ENCODE measurements at regions not wholly inside any gene's neighbourhood (a gene's known extent, or its start where the extent isn't known, plus 50 kb on each side); places are given as distances from the start of the nearest gene placed in this dataset.
"Not testable (repeated sequence)": the region's sequence is repeated elsewhere in the genome, so short reads cannot be mapped to it uniquely, and the experiment has no call there.

DNA sequence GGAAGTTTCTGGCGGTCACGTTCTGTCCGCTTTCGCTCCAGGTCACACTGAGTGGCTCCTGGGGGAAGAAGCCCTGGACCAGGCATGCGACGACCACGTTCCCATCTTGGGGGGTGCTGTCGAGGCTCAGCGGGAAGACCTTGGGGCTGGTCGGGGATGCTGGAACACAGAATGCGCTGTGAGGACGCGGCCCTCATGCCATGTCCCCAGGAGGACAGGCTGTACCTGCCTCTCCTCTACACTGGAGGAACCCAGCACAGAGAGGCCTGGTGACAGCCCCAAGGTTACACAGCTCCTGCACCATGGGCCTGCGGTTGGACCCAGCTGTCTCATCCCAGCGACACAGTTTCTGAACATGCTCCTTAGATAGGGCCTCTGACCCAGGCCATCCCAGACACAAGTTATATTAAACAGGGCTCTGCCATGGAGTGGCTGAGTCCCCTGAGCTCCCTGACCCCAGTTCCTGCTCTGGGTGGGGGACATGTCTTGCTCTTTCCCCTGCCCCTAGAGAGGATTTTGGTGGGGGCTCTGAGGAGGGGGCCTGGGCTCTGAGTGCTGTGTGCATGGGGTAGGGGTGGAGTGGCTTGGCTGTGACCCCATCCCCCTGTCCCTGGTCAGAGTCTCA is 62.0 kb downstream of the TMEM121 start:
- TF ChIP-seq, protein P1, sequence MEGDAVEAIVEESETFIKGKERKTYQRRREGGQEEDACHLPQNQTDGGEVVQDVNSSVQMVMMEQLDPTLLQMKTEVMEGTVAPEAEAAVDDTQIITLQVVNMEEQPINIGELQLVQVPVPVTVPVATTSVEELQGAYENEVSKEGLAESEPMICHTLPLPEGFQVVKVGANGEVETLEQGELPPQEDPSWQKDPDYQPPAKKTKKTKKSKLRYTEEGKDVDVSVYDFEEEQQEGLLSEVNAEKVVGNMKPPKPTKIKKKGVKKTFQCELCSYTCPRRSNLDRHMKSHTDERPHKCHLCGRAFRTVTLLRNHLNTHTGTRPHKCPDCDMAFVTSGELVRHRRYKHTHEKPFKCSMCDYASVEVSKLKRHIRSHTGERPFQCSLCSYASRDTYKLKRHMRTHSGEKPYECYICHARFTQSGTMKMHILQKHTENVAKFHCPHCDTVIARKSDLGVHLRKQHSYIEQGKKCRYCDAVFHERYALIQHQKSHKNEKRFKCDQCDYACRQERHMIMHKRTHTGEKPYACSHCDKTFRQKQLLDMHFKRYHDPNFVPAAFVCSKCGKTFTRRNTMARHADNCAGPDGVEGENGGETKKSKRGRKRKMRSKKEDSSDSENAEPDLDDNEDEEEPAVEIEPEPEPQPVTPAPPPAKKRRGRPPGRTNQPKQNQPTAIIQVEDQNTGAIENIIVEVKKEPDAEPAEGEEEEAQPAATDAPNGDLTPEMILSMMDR (IDR thresholded peaks at IDR 0.05), result no peak
- H3K27me3 Mint-ChIP-seq (ENCODE audit: low read depth, poor library complexity), result no peaks in the 10 kb centered on the region
- no peak overlapping the region for H3K4me3 Mint-ChIP-seq
- DNase-seq, result no peak
- no peaks in the 10 kb centered on the region for H3K36me3 Mint-ChIP-seq (ENCODE audit: low read depth)
- H3K27ac Mint-ChIP-seq, result no peak overlapping the region
- peaks cover 38% of the 10 kb centered on the region for H3K9me3 Mint-ChIP-seq
- no peaks in the 10 kb centered on the region for H3K4me1 Mint-ChIP-seq

DNA sequence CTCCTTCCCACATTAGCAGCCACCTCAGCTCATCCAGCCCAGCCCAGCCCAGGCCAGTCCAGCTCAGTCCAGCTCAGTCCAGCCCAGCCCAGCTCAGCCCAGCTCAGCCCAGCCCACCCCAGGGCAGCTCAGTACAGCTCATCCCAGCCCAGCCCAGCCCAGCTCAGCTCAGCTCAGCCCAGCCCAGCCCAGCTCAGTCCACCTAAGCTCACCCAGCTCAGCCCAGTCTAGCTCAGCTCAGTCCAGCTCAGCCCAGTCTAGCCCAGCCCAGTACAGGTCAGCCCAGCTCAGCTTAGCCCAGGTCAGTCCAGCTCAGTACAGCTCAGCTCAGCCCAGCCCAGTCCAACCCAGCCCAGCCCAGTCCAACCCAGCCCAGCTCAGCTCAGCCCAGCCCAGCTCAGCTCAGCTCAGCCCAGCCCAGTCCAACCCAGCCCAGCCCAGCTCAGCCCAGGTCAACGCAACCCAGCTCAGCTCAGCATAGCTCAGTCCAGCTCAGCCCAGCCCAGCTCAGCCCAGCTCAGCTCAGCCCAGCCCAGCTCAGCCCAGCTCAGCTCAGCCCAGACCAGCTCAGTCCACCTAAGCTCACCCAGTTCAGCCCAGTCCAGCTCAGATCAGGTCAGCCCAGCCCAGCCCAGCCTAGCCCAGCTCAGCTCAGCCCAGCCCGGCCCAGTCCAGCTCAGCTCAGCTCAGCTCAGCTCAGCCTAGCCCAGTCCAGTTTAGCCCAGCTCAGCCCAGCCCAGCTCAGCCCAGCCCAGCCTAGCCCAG is 63.0 kb downstream of the TMEM121 start:
- TF ChIP-seq, protein P1 (IDR thresholded peaks at IDR 0.05), result no peak
- Mint-ChIP-seq H3K9me3 (peaks cover 38% of the 10 kb centered on the region), H3K4me1 (no peaks in the 10 kb centered on the region)

DNA sequence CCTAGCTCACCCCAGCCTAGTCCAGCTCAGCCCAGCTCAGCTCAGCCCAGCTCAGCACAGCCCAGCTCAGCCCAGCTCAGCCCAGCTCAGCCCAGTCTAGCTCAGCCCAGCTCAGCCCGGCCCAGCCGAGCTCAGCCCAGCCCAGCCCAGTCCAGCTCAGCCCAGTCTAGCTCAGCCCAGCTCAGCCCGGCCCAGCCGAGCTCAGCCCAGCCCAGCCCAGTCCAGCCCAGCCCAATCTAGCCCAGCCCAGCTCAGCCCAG is 63.5 kb downstream of the TMEM121 start:
- DNase-seq, result not testable (repeated sequence)

More for the DNA sequence above, 63.0 kb downstream of the TMEM121 start:
- no peak overlapping the region for H3K4me3 Mint-ChIP-seq
- no peaks in the 10 kb centered on the region for H3K36me3 Mint-ChIP-seq (ENCODE audit: low read depth)
- no peak overlapping the region for H3K27ac Mint-ChIP-seq
- no peaks in the 10 kb centered on the region for H3K27me3 Mint-ChIP-seq (ENCODE audit: low read depth, poor library complexity)
- no peak for DNase-seq

DNA sequence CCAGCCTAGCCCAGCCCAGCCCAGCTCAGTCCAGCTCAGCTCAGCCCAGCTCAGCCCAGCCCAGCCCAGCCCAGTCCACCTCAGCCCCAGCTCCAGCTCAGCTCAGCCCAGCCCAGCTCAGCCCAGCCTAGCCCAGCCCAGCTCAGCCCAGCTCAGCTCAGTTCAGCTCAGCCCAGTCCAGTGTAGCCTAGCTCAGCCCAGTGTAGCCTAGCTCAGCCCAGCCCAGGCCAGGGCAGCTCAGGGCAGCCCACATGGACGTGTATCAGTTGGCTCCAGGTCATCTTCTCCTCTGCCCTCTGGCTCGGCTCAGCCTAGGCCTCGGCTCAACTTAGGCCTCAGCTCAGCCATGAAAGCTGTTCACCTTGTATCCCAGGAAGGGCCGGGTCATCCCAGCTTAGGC is 64.7 kb downstream of the TMEM121 start:
- H3K27me3 Mint-ChIP-seq (ENCODE audit: low read depth, poor library complexity), result no peaks in the 10 kb centered on the region
- H3K9me3 Mint-ChIP-seq, result peaks cover 38% of the 10 kb centered on the region
- TF ChIP-seq, protein P1 (IDR thresholded peaks at IDR 0.05), result no peak
- H3K27ac Mint-ChIP-seq, result no peak overlapping the region
- DNase-seq, result no peak
- no peaks in the 10 kb centered on the region for H3K36me3 Mint-ChIP-seq (ENCODE audit: low read depth)
- H3K4me3 Mint-ChIP-seq, result no peak overlapping the region
- no peaks in the 10 kb centered on the region for H3K4me1 Mint-ChIP-seq

More for the DNA sequence above, 63.5 kb downstream of the TMEM121 start:
- H3K9me3 Mint-ChIP-seq, result peaks cover 38% of the 10 kb centered on the region
- H3K36me3 Mint-ChIP-seq (ENCODE audit: low read depth); H3K27ac Mint-ChIP-seq; H3K4me1 Mint-ChIP-seq; H3K4me3 Mint-ChIP-seq; H3K27me3 Mint-ChIP-seq (ENCODE audit: low read depth, poor library complexity): not testable (repeated sequence)

DNA sequence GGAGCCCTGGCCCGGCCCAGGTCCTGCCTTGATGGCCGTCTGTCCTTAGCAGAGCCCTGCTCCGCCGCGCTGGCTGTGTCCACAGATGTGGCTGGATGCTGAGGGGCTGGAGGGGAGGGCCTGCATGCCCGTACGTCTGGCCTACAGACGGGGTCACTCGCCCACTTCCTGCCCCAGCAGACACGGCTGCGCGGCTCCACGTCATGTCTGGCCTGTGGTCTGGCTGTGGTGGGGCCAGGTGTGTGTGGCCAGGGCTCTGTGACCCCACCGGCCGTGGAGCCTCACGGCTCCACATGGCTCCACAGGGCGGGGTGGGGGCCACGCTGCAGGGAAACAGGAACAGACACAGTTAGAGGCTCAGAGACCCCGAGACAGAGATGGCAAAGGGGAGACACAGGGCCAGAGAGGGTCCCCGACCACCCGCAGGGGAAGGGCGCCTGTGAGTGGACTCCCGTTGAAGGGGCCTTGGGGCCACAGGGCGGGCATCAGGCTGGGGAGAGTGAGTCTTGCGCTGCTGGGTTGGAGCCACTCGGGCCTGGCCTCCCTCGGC is 65.5 kb downstream of the TMEM121 start:
- not testable (repeated sequence) for H3K27me3 Mint-ChIP-seq (ENCODE audit: low read depth, poor library complexity); DNase-seq; H3K36me3 Mint-ChIP-seq (ENCODE audit: low read depth); H3K27ac Mint-ChIP-seq; H3K4me3 Mint-ChIP-seq; H3K4me1 Mint-ChIP-seq
- peaks cover 42% of the 10 kb centered on the region for H3K9me3 Mint-ChIP-seq

DNA sequence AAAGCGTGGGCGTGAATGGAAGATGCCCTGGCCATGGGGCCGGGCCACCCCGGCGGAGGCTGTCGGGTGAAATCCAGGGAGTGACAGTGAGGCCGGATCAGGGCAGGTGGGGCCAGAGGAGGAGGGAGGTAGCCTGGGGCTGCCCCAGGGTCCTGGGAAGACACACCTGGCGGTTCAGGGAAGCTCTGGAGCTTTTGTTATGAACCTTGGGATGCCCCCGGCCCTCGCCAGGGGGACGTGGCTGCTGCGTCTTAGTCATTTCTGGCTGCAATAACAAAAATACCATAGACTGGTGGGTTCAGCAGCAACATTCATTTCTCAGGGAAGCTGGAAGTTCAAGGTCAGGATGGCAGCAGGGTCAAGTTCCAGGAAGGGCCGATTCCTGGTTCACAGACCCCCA is 66.3 kb downstream of the TMEM121 start:
- H3K9me3 Mint-ChIP-seq, result peaks cover 39% of the 10 kb centered on the region
- H3K27ac Mint-ChIP-seq; H3K36me3 Mint-ChIP-seq (ENCODE audit: low read depth); H3K4me3 Mint-ChIP-seq; H3K27me3 Mint-ChIP-seq (ENCODE audit: low read depth, poor library complexity); DNase-seq; H3K4me1 Mint-ChIP-seq: not testable (repeated sequence)

DNA sequence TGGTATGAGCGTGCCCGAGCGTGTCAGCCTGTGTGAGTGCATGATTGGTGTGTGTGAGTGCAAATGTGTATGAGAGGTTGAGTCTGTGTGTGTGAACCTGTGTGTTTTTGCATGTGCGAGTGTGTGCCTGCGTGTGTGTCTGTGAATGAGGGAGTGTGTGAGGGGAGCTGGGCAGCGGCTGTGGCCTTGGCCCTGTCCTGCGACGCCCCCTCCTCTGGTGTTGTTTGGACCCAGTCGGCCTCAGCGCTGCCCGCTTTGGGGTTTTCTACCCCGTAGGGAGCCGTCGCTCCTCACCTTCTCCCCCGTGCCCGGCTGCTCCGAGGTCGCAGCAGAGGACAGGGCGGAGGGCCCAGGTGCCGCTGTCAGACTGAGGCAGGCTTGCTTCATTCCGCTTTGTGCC is 69.0 kb downstream of the TMEM121 start:
- H3K27me3 Mint-ChIP-seq (ENCODE audit: low read depth, poor library complexity); H3K4me3 Mint-ChIP-seq; DNase-seq; H3K27ac Mint-ChIP-seq; H3K4me1 Mint-ChIP-seq; H3K36me3 Mint-ChIP-seq (ENCODE audit: low read depth): not testable (repeated sequence)
- peaks cover 32% of the 10 kb centered on the region for H3K9me3 Mint-ChIP-seq

DNA sequence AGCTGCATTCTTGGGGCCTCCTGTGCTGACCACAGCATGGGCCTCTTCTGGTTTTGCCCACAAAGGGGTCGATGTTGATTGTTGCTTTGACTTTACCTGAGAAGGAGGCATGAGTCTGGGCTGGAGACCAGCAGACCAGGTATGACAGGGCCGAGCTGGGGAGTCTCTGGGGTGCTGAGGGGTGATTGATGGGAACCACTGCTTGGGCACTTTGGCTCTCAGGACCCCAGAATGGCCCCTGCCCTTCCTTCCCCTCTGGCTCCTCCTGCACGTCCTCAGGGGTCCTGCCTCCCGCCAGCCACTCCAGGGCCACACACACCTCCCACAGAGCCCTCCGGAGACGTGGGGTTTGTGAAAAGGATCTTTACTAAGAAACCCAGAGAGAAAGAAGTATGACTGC is 70.0 kb downstream of the TMEM121 start:
- H3K27ac Mint-ChIP-seq; DNase-seq; H3K4me1 Mint-ChIP-seq; H3K4me3 Mint-ChIP-seq; H3K27me3 Mint-ChIP-seq (ENCODE audit: low read depth, poor library complexity); H3K36me3 Mint-ChIP-seq (ENCODE audit: low read depth): not testable (repeated sequence)
- peaks cover 34% of the 10 kb centered on the region for H3K9me3 Mint-ChIP-seq

DNA sequence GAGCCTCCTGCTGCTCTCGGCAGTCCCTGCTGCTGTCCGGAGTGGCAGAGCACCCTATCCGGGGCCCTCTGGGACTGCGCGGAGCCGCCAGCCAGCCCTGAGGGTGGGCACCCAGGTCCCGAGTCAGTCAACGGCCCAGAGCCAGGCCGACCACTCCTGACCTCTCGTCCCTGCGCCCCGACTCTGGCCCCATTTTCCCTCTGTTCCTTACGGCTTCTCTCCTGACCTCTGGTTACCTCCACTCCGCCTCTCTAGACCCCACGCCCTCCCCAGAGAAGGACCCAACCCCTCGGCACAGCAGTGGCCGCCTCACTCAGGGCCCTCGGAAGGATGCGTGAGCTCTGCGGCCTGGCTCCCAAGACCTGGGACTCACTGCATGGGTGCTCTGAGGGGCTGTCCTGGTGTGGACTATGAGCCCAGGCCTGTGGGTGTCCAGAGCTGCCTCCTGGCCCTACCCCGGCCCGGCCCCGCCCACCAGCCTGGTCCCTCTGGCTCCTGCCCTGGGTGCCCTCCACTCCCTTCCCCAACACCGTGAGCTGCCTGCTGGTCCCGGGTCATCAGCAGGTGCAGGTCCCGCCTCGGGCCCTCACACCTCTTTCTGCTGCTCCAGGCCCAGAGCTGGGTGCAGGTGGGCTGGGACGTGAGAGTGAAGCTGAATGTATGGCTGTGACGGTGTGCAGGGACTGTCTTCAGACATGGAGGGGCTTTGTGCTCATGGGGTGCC is 71.8 kb downstream of the TMEM121 start:
- H3K27me3 Mint-ChIP-seq (ENCODE audit: low read depth, poor library complexity); DNase-seq; H3K4me3 Mint-ChIP-seq; H3K4me1 Mint-ChIP-seq; H3K36me3 Mint-ChIP-seq (ENCODE audit: low read depth); H3K27ac Mint-ChIP-seq: not testable (repeated sequence)
- H3K9me3 Mint-ChIP-seq, result peaks cover 44% of the 10 kb centered on the region

DNA sequence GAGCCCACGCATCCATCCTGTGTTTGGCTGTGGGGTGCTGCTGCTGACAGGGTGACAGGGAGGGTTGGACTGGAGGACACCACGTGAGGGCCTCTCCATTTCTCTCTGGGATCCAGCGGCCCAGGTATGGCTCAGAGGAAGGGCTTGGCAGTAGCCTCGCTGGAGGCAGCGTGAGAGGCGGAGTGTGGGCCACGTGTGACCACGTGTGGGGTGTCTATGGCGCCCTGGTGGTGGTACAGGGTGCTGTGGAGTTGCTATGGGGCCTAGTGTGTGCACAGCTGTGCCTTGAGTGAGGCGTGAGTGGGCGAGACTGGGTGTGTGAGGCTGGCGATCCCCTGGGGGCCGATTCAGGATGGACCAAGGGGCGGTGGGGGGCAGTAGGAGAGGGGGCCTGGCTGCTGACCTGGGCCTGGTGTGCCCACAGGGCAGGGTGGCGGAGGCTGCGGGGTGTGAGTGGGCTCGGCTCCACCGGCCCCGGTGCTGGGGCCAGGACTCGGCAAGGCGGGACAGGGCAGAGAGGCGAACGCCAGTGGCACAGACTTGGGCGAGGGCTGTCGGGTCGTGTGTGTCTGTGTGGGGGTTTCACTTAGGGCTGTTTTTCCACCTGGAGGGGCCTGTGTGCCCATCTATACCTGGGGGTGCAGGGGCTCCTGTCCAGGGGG is 72.7 kb downstream of the TMEM121 start:
- peaks cover 49% of the 10 kb centered on the region for H3K9me3 Mint-ChIP-seq

More for the DNA sequence above, 72.7 kb downstream of the TMEM121 start:
- DNase-seq; H3K27me3 Mint-ChIP-seq (ENCODE audit: low read depth, poor library complexity); H3K4me1 Mint-ChIP-seq; H3K36me3 Mint-ChIP-seq (ENCODE audit: low read depth); H3K27ac Mint-ChIP-seq; H3K4me3 Mint-ChIP-seq: not testable (repeated sequence)
